ENCODE measurements at regions not wholly inside any gene's neighbourhood (a gene's known extent, or its start where the extent isn't known, plus 50 kb on each side); places are given as distances from the start of the nearest gene placed in this dataset.

DNA sequence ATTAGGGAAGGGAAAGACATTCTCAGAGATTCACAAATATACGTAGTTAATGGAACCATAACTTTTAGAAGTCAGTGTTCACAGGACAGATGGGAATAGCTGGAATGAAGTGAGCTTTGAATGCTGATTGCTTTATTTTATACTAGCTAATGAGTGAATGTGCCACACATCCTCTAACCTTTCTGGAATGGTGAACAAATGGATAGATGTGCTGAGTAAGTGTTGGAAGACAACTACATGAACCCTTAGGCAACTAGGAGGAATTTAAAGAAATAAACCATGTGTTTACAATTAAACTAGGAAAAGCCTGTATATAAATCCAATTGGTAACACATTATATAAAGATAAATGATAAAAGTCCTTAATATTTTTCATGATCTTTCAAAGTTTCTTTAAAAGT, 91.6 kb upstream of the LIMCH1 start:
- no peaks in the 10 kb centered on the region; the same call in 1 of the 2 replicates for H3K9me2 ChIP-seq (ENCODE audit: insufficient read depth)
- H3K4me2 ChIP-seq: no peak overlapping the region
- no peaks in the 10 kb centered on the region for H3K79me2 ChIP-seq (replicated peaks; ENCODE audit: insufficient read depth)
- no peak overlapping the region for H3K4me3 ChIP-seq
- H3K9me3 Mint-ChIP-seq: no peaks in the 10 kb centered on the region
- H3K27ac Mint-ChIP-seq: no peak overlapping the region
- no peak for ATAC-seq
- H3K27ac ChIP-seq (ENCODE audit: low read depth): no peak overlapping the region
- H4K20me1 ChIP-seq (replicated peaks; ENCODE audit: insufficient read depth): no peaks in the 10 kb centered on the region
- no peaks in the 10 kb centered on the region for H3K36me3 ChIP-seq (ENCODE audit: insufficient read depth)
- no peaks in the 10 kb centered on the region for H3K36me3 Mint-ChIP-seq (ENCODE audit: low read depth)
- H3K4me1 ChIP-seq (ENCODE audit: insufficient read depth): peaks cover 10% of the 10 kb centered on the region
- TF ChIP-seq NANOG (IDR thresholded peaks at IDR 0.05; ENCODE audit: borderline replicate concordance): no peak
- no peaks in the 10 kb centered on the region for H3K27me3 ChIP-seq (ENCODE audit: insufficient read depth)
- H3F3A ChIP-seq (replicated peaks; ENCODE audit: low read depth): no peaks in the 10 kb centered on the region
- H3K4me3 Mint-ChIP-seq: no peak overlapping the region; the same call in 2 of the 3 replicates
- peaks cover 2% of the 10 kb centered on the region for H3K4me1 Mint-ChIP-seq
- H2AFZ ChIP-seq: peak overlapping the region; percentile 21; the same call in 1 of the 2 replicates
- H3K27me3 Mint-ChIP-seq (ENCODE audit: insufficient read depth, low read depth, poor library complexity): peaks cover 3% of the 10 kb centered on the region
- DNase-seq (ENCODE audit: low spot score): no peak

GRCh38 chr4:41446981-41447725, 90.8 kb upstream of the LIMCH1 start:
- Histone ChIP-seq H3K4me1 (ENCODE audit: insufficient read depth) (peaks cover 13% of the 10 kb centered on the region), H3K27ac (ENCODE audit: low read depth) (no peak overlapping the region), H3K27me3 (ENCODE audit: insufficient read depth) (no peaks in the 10 kb centered on the region), H3K79me2 (replicated peaks; ENCODE audit: insufficient read depth) (no peaks in the 10 kb centered on the region), H3K4me3 (no peak overlapping the region), H4K20me1 (replicated peaks; ENCODE audit: insufficient read depth) (no peaks in the 10 kb centered on the region), H3K9me2 (ENCODE audit: insufficient read depth) (no peaks in the 10 kb centered on the region; the same call in 1 of the 2 replicates), H3K4me2 (no peak overlapping the region), H3K36me3 (ENCODE audit: insufficient read depth) (no peaks in the 10 kb centered on the region), H2AFZ (no peak overlapping the region), H3F3A (replicated peaks; ENCODE audit: low read depth) (no peaks in the 10 kb centered on the region)
- Mint-ChIP-seq H3K9me3 (no peaks in the 10 kb centered on the region), H3K4me1 (peaks cover 7% of the 10 kb centered on the region), H3K27ac (no peak overlapping the region), H3K4me3 (no peak overlapping the region), H3K36me3 (ENCODE audit: low read depth) (no peaks in the 10 kb centered on the region), H3K27me3 (ENCODE audit: insufficient read depth, low read depth, poor library complexity) (no peaks in the 10 kb centered on the region)
- DNase-seq (ENCODE audit: low spot score) (peak; percentile 25), ATAC-seq (peak; percentile 73)
- TF ChIP-seq NANOG (IDR thresholded peaks at IDR 0.05; ENCODE audit: borderline replicate concordance) (no peak), EZH2phosphoT487 (IDR thresholded peaks at IDR 0.05; ENCODE audit: unreplicated experiment) (no peak), POLR2AphosphoS5 (IDR thresholded peaks at IDR 0.05; ENCODE audit: low read depth) (no peak), ZNF331 (CRISPR knock-in tag; IDR thresholded peaks at IDR 0.05; ENCODE audit: low read depth) (no peak)
- TF ChIP-seq, protein P1, sequence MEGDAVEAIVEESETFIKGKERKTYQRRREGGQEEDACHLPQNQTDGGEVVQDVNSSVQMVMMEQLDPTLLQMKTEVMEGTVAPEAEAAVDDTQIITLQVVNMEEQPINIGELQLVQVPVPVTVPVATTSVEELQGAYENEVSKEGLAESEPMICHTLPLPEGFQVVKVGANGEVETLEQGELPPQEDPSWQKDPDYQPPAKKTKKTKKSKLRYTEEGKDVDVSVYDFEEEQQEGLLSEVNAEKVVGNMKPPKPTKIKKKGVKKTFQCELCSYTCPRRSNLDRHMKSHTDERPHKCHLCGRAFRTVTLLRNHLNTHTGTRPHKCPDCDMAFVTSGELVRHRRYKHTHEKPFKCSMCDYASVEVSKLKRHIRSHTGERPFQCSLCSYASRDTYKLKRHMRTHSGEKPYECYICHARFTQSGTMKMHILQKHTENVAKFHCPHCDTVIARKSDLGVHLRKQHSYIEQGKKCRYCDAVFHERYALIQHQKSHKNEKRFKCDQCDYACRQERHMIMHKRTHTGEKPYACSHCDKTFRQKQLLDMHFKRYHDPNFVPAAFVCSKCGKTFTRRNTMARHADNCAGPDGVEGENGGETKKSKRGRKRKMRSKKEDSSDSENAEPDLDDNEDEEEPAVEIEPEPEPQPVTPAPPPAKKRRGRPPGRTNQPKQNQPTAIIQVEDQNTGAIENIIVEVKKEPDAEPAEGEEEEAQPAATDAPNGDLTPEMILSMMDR (conservative IDR thresholded peaks at IDR 0.05; ENCODE audit: low read depth in 2 of 2): no peak

GRCh38 chr4:41448934-41449333, 89.0 kb upstream of the LIMCH1 start:
- H3K4me1 ChIP-seq (ENCODE audit: insufficient read depth): peaks cover 16% of the 10 kb centered on the region
- ATAC-seq (no peak), DNase-seq (ENCODE audit: low spot score) (no peak)
- H3K36me3 ChIP-seq (ENCODE audit: insufficient read depth): no peaks in the 10 kb centered on the region
- no peak overlapping the region for H2AFZ ChIP-seq
- H3K27ac Mint-ChIP-seq: no peak overlapping the region
- no peaks in the 10 kb centered on the region for H3K36me3 Mint-ChIP-seq (ENCODE audit: low read depth)
- no peak overlapping the region for H3K27ac ChIP-seq (ENCODE audit: low read depth)
- H3K79me2 ChIP-seq (replicated peaks; ENCODE audit: insufficient read depth): no peaks in the 10 kb centered on the region
- H3K4me2 ChIP-seq: no peak overlapping the region
- no peaks in the 10 kb centered on the region for H3K27me3 ChIP-seq (ENCODE audit: insufficient read depth)
- H3K9me3 Mint-ChIP-seq: no peaks in the 10 kb centered on the region
- H3K4me3 Mint-ChIP-seq: no peak overlapping the region
- H3K4me1 Mint-ChIP-seq: peaks cover 16% of the 10 kb centered on the region
- no peak overlapping the region for H3K4me3 ChIP-seq
- no peaks in the 10 kb centered on the region for H3F3A ChIP-seq (replicated peaks; ENCODE audit: low read depth)
- H3K27me3 Mint-ChIP-seq (ENCODE audit: insufficient read depth, low read depth, poor library complexity): no peaks in the 10 kb centered on the region
- no peaks in the 10 kb centered on the region; the same call in 1 of the 2 replicates for H3K9me2 ChIP-seq (ENCODE audit: insufficient read depth)
- H4K20me1 ChIP-seq (replicated peaks; ENCODE audit: insufficient read depth): no peaks in the 10 kb centered on the region
- TF ChIP-seq EZH2phosphoT487 (IDR thresholded peaks at IDR 0.05; ENCODE audit: unreplicated experiment) (no peak), ZNF114 (CRISPR knock-in tag; IDR thresholded peaks at IDR 0.05) (no peak), STAT1 (IDR thresholded peaks at IDR 0.05; ENCODE audit: unreplicated experiment) (no peak), CREB1 (CRISPR knock-in tag; IDR thresholded peaks at IDR 0.05; ENCODE audit: low read depth) (no peak), ZNF331 (CRISPR knock-in tag; IDR thresholded peaks at IDR 0.05; ENCODE audit: low read depth) (no peak)
- TF ChIP-seq, protein P2, sequence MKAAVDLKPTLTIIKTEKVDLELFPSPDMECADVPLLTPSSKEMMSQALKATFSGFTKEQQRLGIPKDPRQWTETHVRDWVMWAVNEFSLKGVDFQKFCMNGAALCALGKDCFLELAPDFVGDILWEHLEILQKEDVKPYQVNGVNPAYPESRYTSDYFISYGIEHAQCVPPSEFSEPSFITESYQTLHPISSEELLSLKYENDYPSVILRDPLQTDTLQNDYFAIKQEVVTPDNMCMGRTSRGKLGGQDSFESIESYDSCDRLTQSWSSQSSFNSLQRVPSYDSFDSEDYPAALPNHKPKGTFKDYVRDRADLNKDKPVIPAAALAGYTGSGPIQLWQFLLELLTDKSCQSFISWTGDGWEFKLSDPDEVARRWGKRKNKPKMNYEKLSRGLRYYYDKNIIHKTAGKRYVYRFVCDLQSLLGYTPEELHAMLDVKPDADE (IDR thresholded peaks at IDR 0.05): no peak
- TF ChIP-seq, protein P3, sequence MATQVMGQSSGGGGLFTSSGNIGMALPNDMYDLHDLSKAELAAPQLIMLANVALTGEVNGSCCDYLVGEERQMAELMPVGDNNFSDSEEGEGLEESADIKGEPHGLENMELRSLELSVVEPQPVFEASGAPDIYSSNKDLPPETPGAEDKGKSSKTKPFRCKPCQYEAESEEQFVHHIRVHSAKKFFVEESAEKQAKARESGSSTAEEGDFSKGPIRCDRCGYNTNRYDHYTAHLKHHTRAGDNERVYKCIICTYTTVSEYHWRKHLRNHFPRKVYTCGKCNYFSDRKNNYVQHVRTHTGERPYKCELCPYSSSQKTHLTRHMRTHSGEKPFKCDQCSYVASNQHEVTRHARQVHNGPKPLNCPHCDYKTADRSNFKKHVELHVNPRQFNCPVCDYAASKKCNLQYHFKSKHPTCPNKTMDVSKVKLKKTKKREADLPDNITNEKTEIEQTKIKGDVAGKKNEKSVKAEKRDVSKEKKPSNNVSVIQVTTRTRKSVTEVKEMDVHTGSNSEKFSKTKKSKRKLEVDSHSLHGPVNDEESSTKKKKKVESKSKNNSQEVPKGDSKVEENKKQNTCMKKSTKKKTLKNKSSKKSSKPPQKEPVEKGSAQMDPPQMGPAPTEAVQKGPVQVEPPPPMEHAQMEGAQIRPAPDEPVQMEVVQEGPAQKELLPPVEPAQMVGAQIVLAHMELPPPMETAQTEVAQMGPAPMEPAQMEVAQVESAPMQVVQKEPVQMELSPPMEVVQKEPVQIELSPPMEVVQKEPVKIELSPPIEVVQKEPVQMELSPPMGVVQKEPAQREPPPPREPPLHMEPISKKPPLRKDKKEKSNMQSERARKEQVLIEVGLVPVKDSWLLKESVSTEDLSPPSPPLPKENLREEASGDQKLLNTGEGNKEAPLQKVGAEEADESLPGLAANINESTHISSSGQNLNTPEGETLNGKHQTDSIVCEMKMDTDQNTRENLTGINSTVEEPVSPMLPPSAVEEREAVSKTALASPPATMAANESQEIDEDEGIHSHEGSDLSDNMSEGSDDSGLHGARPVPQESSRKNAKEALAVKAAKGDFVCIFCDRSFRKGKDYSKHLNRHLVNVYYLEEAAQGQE (IDR thresholded peaks at IDR 0.05; ENCODE audit: unreplicated experiment): no peak
- TF ChIP-seq, protein P1 (conservative IDR thresholded peaks at IDR 0.05; ENCODE audit: low read depth in 2 of 2): no peak
